Stimulated activated CD8-positive, alpha-beta memory T cell treated with anti-CD3 and anti-CD28 coated beads, Interleukin-2, amount 100 ng/mL, for 1 hour (primary cell): ENCODE measurements at regions not wholly inside any gene's neighbourhood (a gene's known extent, or its start where the extent isn't known, plus 50 kb on each side); places are given as distances from the start of the nearest gene placed in this dataset.
"Not testable (repeated sequence)": the region's sequence is repeated elsewhere in the genome, so short reads cannot be mapped to it uniquely, and the experiment has no call there.

Experiments
- DNase-seq, 2 donors: peaks; one replicate each; pipeline ENCODE4 v3.0.0-alpha.2; 2020; ENCODE audit warnings: low read depth in 2 of 2

GRCh38 chr9:19936598-19936997 lies 147.8 kb upstream of the SLC24A2 start:
- no peak for DNase-seq

DNA sequence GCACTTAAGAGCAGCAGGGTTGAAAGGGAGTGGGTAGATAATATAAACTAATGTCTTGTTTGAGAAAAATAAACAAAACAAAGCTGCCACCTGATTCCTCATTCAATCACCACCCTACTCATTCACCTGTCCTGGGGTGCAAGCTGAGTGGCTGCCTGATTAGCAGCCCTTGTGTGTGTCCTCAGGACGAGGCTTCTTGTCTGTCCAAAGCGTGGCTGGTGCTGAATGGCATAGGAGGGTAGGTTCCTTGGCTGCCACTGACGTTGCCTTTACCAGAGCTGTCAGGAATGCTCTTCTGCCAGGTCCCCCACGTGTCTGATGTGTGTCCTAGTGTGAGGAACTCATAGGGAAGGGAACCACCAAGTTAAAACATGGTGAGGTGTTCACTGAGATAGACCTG lies 146.6 kb upstream of the SLC24A2 start:
- no peak for DNase-seq

DNA sequence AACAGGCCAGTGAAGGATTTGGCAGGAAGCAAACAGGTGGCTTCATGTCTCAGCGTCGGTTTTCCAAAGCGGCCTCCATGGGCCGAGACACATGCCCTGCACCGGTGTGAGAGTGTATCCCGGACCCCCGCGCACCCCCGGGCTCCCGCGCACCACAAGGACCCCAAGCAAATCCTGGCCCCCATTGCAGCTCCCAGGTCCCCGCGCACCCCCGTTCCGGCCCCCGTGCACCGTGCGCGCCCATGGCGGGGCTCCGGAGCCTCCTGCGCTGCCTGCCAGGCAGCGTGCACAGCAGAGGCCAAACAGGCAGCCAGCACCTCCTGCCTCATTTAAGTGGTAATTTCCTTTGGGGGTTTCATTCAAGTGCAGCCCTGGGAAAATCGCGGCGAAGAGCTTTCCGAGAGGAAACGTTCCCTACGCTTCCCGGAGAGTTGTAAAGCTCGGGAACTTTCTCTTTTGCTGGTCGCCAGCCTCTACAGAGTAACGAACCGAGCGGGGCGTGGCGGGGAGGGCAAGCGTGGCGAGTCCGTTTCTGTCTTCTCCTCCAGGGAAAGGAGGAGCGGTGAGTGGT lies 145.5 kb upstream of the SLC24A2 start:
- no peak for DNase-seq

GRCh38 chr9:19931098-19931890 lies 142.5 kb upstream of the SLC24A2 start:
- no peak for DNase-seq

DNA sequence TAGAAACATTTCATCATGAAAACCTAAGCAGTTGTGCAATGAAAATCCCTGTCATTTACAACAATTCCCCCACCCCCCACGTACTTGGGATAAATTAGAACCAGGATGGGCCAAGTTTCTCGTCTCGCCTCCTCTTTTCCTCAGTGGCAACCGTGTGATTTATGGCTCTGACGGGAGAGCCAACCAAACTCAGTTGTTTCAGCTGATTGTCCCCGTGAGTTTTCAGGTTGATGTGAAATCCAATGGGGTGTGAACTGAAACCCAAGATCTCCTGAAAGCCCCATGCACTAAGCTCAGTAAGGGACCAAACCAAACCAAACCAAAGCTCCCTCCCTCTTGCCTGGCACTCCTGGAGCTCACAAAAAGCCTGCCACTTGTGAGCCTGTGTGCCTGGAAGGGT lies 138.7 kb upstream of the SLC24A2 start:
- no peak for DNase-seq

GRCh38 chr9:19926774-19927173 lies 137.9 kb upstream of the SLC24A2 start:
- DNase-seq: no peak

DNA sequence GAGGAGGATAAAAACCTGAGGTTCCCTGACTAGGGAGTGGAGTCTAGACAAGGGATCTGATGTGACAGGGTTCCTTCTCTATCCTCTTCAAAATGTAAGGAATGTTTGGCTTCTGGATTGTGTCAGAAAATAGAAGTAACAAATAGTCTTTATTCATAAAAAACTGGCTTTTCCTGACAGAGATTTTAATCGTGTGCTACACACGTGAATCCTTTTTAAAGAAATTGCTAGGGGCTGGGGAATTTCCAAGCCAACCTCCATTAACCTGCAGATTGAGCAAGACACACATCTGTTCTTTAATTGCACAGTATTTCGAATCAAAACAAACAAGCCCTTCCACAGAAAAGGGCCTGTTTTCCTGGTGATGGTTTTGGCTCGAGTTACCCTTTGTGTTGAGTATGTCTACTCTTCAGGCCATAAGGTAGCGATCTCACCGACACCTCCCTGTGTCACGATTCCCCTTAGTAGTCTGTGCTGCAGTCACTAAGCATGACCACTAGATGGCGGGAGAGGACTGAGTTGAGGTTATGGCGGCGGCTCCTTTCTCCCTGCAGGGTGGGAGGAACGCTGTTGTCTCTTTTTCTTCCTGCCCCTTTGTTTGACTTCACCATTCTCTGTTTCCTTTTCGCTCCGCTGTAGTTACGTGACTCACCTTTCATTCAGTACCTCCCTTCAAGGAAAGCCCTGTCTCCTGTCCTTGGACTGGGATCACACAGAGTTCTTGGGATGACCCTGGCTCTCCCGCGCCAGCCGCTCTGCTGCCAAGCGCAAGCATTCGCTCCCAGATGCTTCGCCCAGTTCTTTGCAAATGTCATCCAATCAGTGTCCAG lies 137.1 kb upstream of the SLC24A2 start:
- DNase-seq: peak; percentile 58 to 65

- no peak for DNase-seq
These were observed 135.2 kb upstream of the SLC24A2 start for GRCh38 chr9:19924080-19924479.

- DNase-seq: no peak
These were observed 133.8 kb upstream of the SLC24A2 start for GRCh38 chr9:19922476-19923118.

GRCh38 chr9:19920401-19920800 lies 131.6 kb upstream of the SLC24A2 start:
- DNase-seq: no peak

DNA sequence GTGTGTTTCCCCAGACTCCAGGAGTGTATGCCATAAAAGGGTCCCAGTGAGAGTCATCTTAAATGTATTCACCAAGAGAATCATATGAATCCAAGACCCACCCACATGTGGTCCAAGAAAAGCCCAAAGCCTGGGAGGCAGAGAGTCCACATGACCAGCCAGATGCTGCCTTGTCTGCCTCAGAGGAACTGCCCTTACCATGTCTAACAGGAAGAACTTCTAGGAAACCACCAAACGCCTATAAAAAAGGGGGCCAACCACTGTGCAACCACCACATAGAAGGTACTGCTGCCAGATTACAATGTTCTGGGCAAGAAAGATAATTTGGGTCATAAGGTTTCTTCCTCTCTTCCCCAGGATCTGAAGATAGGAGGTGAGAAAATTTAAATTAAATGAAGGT lies 129.8 kb upstream of the SLC24A2 start:
- DNase-seq: no peak

- no peak for DNase-seq
These were observed 125.2 kb upstream of the SLC24A2 start for GRCh38 chr9:19914044-19914443.

DNA sequence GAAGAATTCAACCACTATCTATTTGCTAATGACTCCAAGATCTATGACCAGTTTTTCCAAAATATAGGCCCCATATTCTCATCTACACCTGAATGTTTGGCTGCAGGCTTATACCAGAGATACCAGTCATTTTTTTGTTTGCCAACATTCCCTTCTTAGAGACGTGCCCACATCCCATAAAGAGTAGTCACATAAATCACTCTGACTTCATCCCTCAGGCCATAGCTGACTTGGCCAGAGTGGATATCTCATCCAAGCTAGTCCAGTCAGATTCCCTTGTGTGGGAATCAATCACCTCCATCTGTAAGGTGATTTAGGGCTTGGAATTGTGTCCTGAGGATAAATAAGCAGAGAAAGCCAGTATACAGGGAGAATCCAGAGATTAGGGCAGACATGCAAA lies 124.3 kb upstream of the SLC24A2 start:
- no peak for DNase-seq

DNA sequence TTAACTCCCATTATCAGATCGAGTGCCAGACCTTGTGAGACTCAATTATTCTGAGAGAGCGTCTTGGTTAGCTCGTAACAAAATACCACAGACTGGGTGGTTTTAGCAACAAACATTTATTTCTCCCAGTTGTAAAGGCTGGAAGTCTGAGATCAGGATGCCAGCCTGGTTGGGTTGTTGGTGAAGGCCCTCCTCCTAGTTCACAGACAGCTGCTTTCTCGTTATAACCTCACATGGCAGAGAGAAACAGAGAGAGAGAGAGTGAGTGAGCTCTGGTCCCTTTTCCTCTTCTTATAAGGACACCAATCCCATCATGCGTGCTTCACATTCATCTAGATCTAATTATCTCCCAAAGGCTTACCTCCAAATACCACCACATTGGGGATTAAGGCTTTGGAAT lies 114.2 kb upstream of the SLC24A2 start:
- DNase-seq: no peak

GRCh38 chr9:19901586-19901985 lies 112.7 kb upstream of the SLC24A2 start:
- DNase-seq: no peak

GRCh38 chr9:19896161-19896560 lies 107.3 kb upstream of the SLC24A2 start:
- no peak for DNase-seq

GRCh38 chr9:19895578-19895977 lies 106.7 kb upstream of the SLC24A2 start:
- DNase-seq: not testable (repeated sequence)

DNA sequence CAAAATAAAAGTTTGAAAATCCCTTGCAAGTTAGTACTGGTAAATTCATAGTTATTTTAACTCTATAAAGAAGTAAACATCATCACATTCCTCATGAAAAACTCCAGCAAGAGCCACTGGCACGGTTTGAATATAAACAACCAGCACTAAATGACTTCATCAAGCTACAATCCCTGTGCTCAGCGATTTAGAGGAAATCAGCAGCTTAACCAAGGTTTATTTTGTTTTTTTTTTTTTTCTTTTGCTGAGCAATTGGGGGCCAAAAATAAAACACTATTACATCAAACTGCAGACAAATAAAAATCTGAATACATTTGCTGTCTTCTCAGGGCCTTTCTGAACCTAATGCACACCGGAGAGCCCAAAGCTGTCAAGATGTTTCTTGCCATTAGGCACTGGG lies 106.2 kb upstream of the SLC24A2 start:
- DNase-seq: no peak

DNA sequence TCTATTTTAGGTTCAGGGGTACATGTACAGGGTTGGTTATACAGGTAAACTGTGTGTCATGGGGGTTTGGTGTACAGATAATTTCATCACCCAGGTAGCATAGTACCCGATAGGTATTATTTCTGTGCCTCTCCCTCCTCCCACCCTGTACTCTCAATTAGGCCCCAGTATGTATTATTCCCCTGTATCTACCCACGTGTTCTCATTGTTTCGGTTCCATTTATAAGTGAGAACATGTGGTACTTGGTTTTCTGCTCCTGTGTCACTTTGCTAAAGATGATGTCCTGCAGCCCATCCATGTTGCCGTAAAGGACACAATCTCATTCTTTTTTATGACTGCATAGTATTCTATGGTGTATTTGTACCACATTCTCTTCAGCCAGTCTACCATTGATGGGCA lies 96.8 kb upstream of the SLC24A2 start:
- DNase-seq: no peak

GRCh38 chr9:19879062-19879461 lies 90.2 kb upstream of the SLC24A2 start:
- no peak for DNase-seq

DNA sequence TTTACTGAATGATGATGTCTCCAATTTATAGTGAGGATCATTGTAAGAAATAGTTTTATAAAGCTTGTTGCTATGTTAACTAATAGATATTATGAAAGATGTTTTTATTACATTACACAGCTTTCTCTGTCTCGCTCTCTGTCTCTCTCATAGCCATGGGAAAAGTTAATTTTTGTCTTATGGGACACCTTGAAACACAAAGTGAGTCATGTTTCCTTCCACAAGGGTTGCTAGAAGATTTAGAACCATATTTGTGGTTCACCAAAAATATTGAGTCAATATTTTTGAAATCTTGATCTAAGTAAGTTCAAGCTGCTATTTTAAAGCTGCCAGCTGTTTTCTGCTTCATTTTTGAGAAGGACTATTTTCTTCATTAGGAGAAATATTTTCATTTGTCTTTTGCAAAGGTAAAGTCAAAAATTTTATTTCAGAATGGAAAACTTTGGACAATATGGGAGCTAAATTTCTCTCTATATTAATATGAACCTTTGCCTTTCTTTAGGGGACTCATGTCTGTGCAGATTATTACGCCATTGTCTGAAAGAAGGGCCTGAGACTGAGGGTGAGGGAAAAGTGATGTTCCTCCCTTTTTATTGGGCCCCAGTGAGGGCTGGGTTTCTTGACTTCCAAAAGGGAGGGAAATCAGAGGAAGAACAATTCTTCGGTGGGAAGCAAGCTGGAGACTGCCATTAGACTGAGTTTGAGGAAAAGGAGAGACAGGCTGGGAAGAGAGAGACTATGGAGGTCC lies 87.9 kb upstream of the SLC24A2 start:
- no peak for DNase-seq
